Lower leg skin (tissue), 3 donors: ENCODE measurements at regions not wholly inside any gene's neighbourhood (a gene's known extent, or its start where the extent isn't known, plus 50 kb on each side); places are given as distances from the start of the nearest gene placed in this dataset.

Source experiments
- CTCF ChIP-seq, 3 donors: fragments of 450-650 bp; IDR thresholded peaks; one replicate each; pipeline ENCODE4 v1.5.1; 2016; ENCODE audit warnings: antibody characterized with exemption in 3 of 3, mild to moderate bottlenecking in 3 of 3, moderate library complexity in 2 of 3
- POLR2A ChIP-seq, 2 donors: fragments of 450-650 bp; IDR thresholded peaks; one replicate each; pipeline ENCODE4 v1.6.1; 2016 to 2017; ENCODE audit warnings: antibody characterized with exemption in 2 of 2, mild to moderate bottlenecking in 1 of 2, moderate library complexity in 1 of 2

- no peak for TF ChIP-seq CTCF (IDR thresholded peaks at IDR 0.05)
- TF ChIP-seq POLR2A (IDR thresholded peaks at IDR 0.05) = no peak
Measured at GRCh38 chrX:33721927-33722326, 410.2 kb downstream of the FAM47A start.
